CD8-positive, alpha-beta memory T cell (primary cell): ENCODE measurements at regions not wholly inside any gene's neighbourhood (a gene's known extent, or its start where the extent isn't known, plus 50 kb on each side); places are given as distances from the start of the nearest gene placed in this dataset.

ENCODE experiments used
- CTCF ChIA-PET: fragments of 350-600 bp; sonication (Branson Sonifier 250); formaldehyde crosslinking; loops from one replicate; lab custom pipeline; 2021; ENCODE audit warnings: antibody characterized with exemption; lab: Charles Lee
- POLR2A ChIA-PET: fragments of 350-600 bp; sonication (Branson Sonifier 250); formaldehyde crosslinking; loops from one replicate; lab custom pipeline; 2021; ENCODE audit warnings: antibody characterized with exemption; lab: Charles Lee
- DNase-seq, 5 donors: peaks; one replicate each; pipeline versions ENCODE4 v3.0.0 to v3.0.0-alpha.2; 2020 to 2022; ENCODE audit warnings: mixed read lengths in 1 of 5
- H3K27ac ChIP-seq: one replicate; pipeline ENCODE4 v1.7.0; 2013; ENCODE audit warnings: low read depth, mild to moderate bottlenecking, low read length, moderate library complexity
- H3K27me3 ChIP-seq: 2 replicates; pipeline ENCODE4 v1.7.0; 2013; ENCODE audit warnings: low read length, mild to moderate bottlenecking; ENCODE audit not compliant: insufficient read depth, poor library complexity, severe bottlenecking
- H3K36me3 ChIP-seq: 2 replicates; pipeline ENCODE4 v1.7.0; 2013; ENCODE audit warnings: mild to moderate bottlenecking, low read length, moderate library complexity; ENCODE audit not compliant: insufficient read depth
- H3K4me1 ChIP-seq: 2 replicates; pipeline ENCODE4 v1.7.0; 2013; ENCODE audit warnings: mild to moderate bottlenecking, low read length, moderate library complexity; ENCODE audit not compliant: insufficient read depth
- H3K4me3 ChIP-seq: 2 replicates; pipeline ENCODE4 v1.7.0; 2013; ENCODE audit warnings: mild to moderate bottlenecking, low read length
- H3K9me3 ChIP-seq: 2 replicates; pipeline ENCODE4 v1.7.0; 2013; ENCODE audit warnings: mild to moderate bottlenecking, low read length
- H3K27ac Mint-ChIP-seq, 8 donors: one replicate each; pipeline ENCODE4 v1.8.0; 2020 to 2021; ENCODE audit warnings: mixed read lengths in 8 of 8, mild to moderate bottlenecking in 6 of 8, inconsistent platforms in 3 of 8, moderate library complexity in 3 of 8
- H3K27me3 Mint-ChIP-seq, 2 donors: one replicate each; pipeline ENCODE4 v1.8.0; 2020 to 2021; ENCODE audit warnings: mixed read lengths in 2 of 2, mild to moderate bottlenecking in 1 of 2, moderate library complexity in 1 of 2
- H3K36me3 Mint-ChIP-seq, 3 donors: one replicate each; pipeline ENCODE4 v1.8.0; 2020 to 2021; ENCODE audit warnings: mixed read lengths in 3 of 3, inconsistent platforms in 1 of 3, mild to moderate bottlenecking in 1 of 3
- H3K4me1 Mint-ChIP-seq, 3 donors: one replicate each; pipeline ENCODE4 v1.8.0; 2020 to 2021; ENCODE audit warnings: mixed read lengths in 3 of 3, inconsistent platforms in 1 of 3, mild to moderate bottlenecking in 1 of 3
- H3K4me3 Mint-ChIP-seq, 7 donors: one replicate each; pipeline ENCODE4 v1.8.0; 2020 to 2021; ENCODE audit warnings: mixed read lengths in 7 of 7, mild to moderate bottlenecking in 6 of 7, moderate library complexity in 4 of 7, inconsistent platforms in 2 of 7
- H3K9me3 Mint-ChIP-seq, 5 donors: one replicate each; pipeline ENCODE4 v1.8.0; 2020 to 2022; ENCODE audit warnings: mixed read lengths in 5 of 5, mild to moderate bottlenecking in 3 of 5, moderate library complexity in 2 of 5, inconsistent platforms in 1 of 5

- H3K27ac ChIP-seq, result no peak overlapping the region
- H3K27me3 ChIP-seq, result no peaks in the 10 kb centered on the region
- H3K36me3 ChIP-seq, result no peaks in the 10 kb centered on the region
- POLR2A ChIA-PET, result no interaction called here
- H3K4me3 ChIP-seq, result no peak overlapping the region
- Mint-ChIP-seq H3K36me3 (no peaks in the 10 kb centered on the region), H3K27me3 (no peaks in the 10 kb centered on the region), H3K9me3 (peaks cover 0 to 19% (median 3%) of the 10 kb centered on the region in 5 donors), H3K4me1 (no peaks in the 10 kb centered on the region), H3K4me3 (no peak overlapping the region), H3K27ac (no peak overlapping the region)
- CTCF ChIA-PET, result no interaction called here
- no peaks in the 10 kb centered on the region for H3K4me1 ChIP-seq
- no peak for DNase-seq
- H3K9me3 ChIP-seq, result no peaks in the 10 kb centered on the region
Observed at GRCh38 chr6:18985996-18986395, 598.8 kb downstream of the RNF144B start.

GRCh38 chr6:18988636-18989035 is 601.5 kb downstream of the RNF144B start:
- Histone ChIP-seq H3K27ac (no peak overlapping the region), H3K27me3 (no peaks in the 10 kb centered on the region), H3K36me3 (no peaks in the 10 kb centered on the region), H3K9me3 (no peaks in the 10 kb centered on the region), H3K4me1 (no peaks in the 10 kb centered on the region), H3K4me3 (no peak overlapping the region)
- POLR2A ChIA-PET, result no interaction called here
- Mint-ChIP-seq H3K27ac (no peak overlapping the region), H3K4me1 (no peaks in the 10 kb centered on the region), H3K9me3 (peaks cover 0 to 16% (median 0%) of the 10 kb centered on the region in 5 donors), H3K27me3 (no peaks in the 10 kb centered on the region), H3K36me3 (no peaks in the 10 kb centered on the region), H3K4me3 (no peak overlapping the region)
- no peak for DNase-seq
- CTCF ChIA-PET, result no interaction called here

- no peaks in the 10 kb centered on the region for H3K4me1 ChIP-seq
- no peaks in the 10 kb centered on the region for H3K36me3 Mint-ChIP-seq
- H3K36me3 ChIP-seq, result no peaks in the 10 kb centered on the region
- no peak overlapping the region for H3K4me3 Mint-ChIP-seq
- no peaks in the 10 kb centered on the region for H3K27me3 Mint-ChIP-seq
- H3K27ac ChIP-seq, result no peak overlapping the region
- peaks cover 0 to 14% (median 0%) of the 10 kb centered on the region in 5 donors for H3K9me3 Mint-ChIP-seq
- ChIA-PET CTCF (no interaction called here), POLR2A (no interaction called here)
- no peak for DNase-seq
- H3K9me3 ChIP-seq, result no peaks in the 10 kb centered on the region
- H3K4me3 ChIP-seq, result no peak overlapping the region
- no peaks in the 10 kb centered on the region for H3K4me1 Mint-ChIP-seq
- H3K27me3 ChIP-seq, result no peaks in the 10 kb centered on the region
- H3K27ac Mint-ChIP-seq, result no peak overlapping the region
Observed at GRCh38 chr6:18990059-18990978, 603.2 kb downstream of the RNF144B start.

- Mint-ChIP-seq H3K4me3 (no peak overlapping the region), H3K4me1 (no peaks in the 10 kb centered on the region), H3K9me3 (peaks cover 0 to 15% (median 4%) of the 10 kb centered on the region in 5 donors), H3K36me3 (no peaks in the 10 kb centered on the region), H3K27me3 (no peaks in the 10 kb centered on the region), H3K27ac (no peak overlapping the region)
- H3K27me3 ChIP-seq, result no peaks in the 10 kb centered on the region
- no peaks in the 10 kb centered on the region for H3K4me1 ChIP-seq
- no peak for DNase-seq
- H3K27ac ChIP-seq, result no peak overlapping the region
- H3K9me3 ChIP-seq, result no peaks in the 10 kb centered on the region
- no peak overlapping the region for H3K4me3 ChIP-seq
- ChIA-PET CTCF (no interaction called here), POLR2A (no interaction called here)
- H3K36me3 ChIP-seq, result no peaks in the 10 kb centered on the region
Observed at GRCh38 chr6:18997375-18997826, 610.3 kb downstream of the RNF144B start.

GRCh38 chr6:19002976-19003560 is 615.9 kb downstream of the RNF144B start:
- Mint-ChIP-seq H3K9me3 (peaks cover 0 to 11% (median 1%) of the 10 kb centered on the region in 5 donors), H3K4me3 (no peak overlapping the region), H3K27ac (no peak overlapping the region), H3K4me1 (no peaks in the 10 kb centered on the region), H3K27me3 (no peaks in the 10 kb centered on the region), H3K36me3 (no peaks in the 10 kb centered on the region)
- Histone ChIP-seq H3K27ac (no peak overlapping the region), H3K4me1 (no peaks in the 10 kb centered on the region), H3K9me3 (no peaks in the 10 kb centered on the region), H3K36me3 (no peaks in the 10 kb centered on the region), H3K27me3 (no peaks in the 10 kb centered on the region), H3K4me3 (no peak overlapping the region)
- ChIA-PET CTCF (no interaction called here), POLR2A (no interaction called here)
- DNase-seq, result no peak

GRCh38 chr6:19004176-19004575 is 617.0 kb downstream of the RNF144B start:
- Histone ChIP-seq H3K36me3 (no peaks in the 10 kb centered on the region), H3K4me1 (no peaks in the 10 kb centered on the region), H3K27me3 (no peaks in the 10 kb centered on the region), H3K27ac (no peak overlapping the region), H3K9me3 (no peaks in the 10 kb centered on the region), H3K4me3 (no peak overlapping the region)
- Mint-ChIP-seq H3K9me3 (peaks cover 0 to 14% (median 5%) of the 10 kb centered on the region in 5 donors), H3K4me3 (no peak overlapping the region), H3K27me3 (no peaks in the 10 kb centered on the region), H3K4me1 (no peaks in the 10 kb centered on the region), H3K36me3 (no peaks in the 10 kb centered on the region), H3K27ac (no peak overlapping the region)
- no peak for DNase-seq
- POLR2A ChIA-PET, result no interaction called here
- CTCF ChIA-PET, result no interaction called here

GRCh38 chr6:19009769-19010168 is 622.6 kb downstream of the RNF144B start:
- H3K4me3 ChIP-seq, result no peak overlapping the region
- CTCF ChIA-PET, result no interaction called here
- H3K4me1 Mint-ChIP-seq, result no peaks in the 10 kb centered on the region
- no peaks in the 10 kb centered on the region for H3K4me1 ChIP-seq
- H3K27ac ChIP-seq, result no peak overlapping the region
- H3K9me3 ChIP-seq, result no peaks in the 10 kb centered on the region
- no peaks in the 10 kb centered on the region for H3K36me3 ChIP-seq
- POLR2A ChIA-PET, result no interaction called here
- no peak overlapping the region for H3K4me3 Mint-ChIP-seq
- H3K27me3 ChIP-seq, result no peaks in the 10 kb centered on the region
- H3K27ac Mint-ChIP-seq, result no peak overlapping the region
- no peak for DNase-seq
- no peaks in the 10 kb centered on the region for H3K27me3 Mint-ChIP-seq
- peaks cover 0 to 6% (median 5%) of the 10 kb centered on the region in 5 donors for H3K9me3 Mint-ChIP-seq
- no peaks in the 10 kb centered on the region for H3K36me3 Mint-ChIP-seq

GRCh38 chr6:19013026-19013705 is 626.0 kb downstream of the RNF144B start:
- peaks cover 0 to 4% of the 10 kb centered on the region in 2 donors for H3K27me3 Mint-ChIP-seq
- Histone ChIP-seq H3K4me3 (no peak overlapping the region), H3K27me3 (no peaks in the 10 kb centered on the region), H3K9me3 (no peaks in the 10 kb centered on the region), H3K27ac (no peak overlapping the region), H3K36me3 (no peaks in the 10 kb centered on the region), H3K4me1 (no peaks in the 10 kb centered on the region)
- no peak overlapping the region for H3K27ac Mint-ChIP-seq
- H3K36me3 Mint-ChIP-seq, result no peaks in the 10 kb centered on the region
- ChIA-PET CTCF (no interaction called here), POLR2A (no interaction called here)
- no peak overlapping the region for H3K4me3 Mint-ChIP-seq
- DNase-seq, result no peak
- H3K9me3 Mint-ChIP-seq, result peaks cover 0 to 5% (median 3%) of the 10 kb centered on the region in 5 donors
- no peaks in the 10 kb centered on the region for H3K4me1 Mint-ChIP-seq
